K562 (cell line): ENCODE measurements at regions not wholly inside any gene's neighbourhood (a gene's known extent, or its start where the extent isn't known, plus 50 kb on each side); places are given as distances from the start of the nearest gene placed in this dataset.

Experiments
- ATAC-seq: fragments of 200-7000 bp; cut with Tn5 transposase; 3 replicates; pipeline ENCODE4 v1.9.1; 2020; ENCODE audit warnings: moderate library complexity
- BruUV-seq: library from RNA; stranded (reverse); fragments of 400-500 nt; replicated peaks from 2 replicates; lab custom pipeline; 2021; lab: Mats Ljungman, UMichigan
- CTCF ChIA-PET: fragments of 300-600 bp; formaldehyde crosslinking; extraction: SDS; loops from one replicate; lab custom pipeline; 2021; ENCODE audit warnings: low intra/inter-chr PET ratio; lab: Yijun Ruan, JAX
- POLR2A ChIA-PET: fragments of 300-600, 350-650 bp; sonication (Branson Sonifier 250); formaldehyde crosslinking; extraction: SDS; loops from one replicate; lab custom pipeline; 2021; ENCODE audit warnings: antibody characterized with exemption, inconsistent platforms; lab: Yijun Ruan, JAX
- DNase-seq, 4 experiments: peaks; one replicate each; pipeline versions ENCODE4 v3.0.0 to v3.0.0-alpha.2; 2011 to 2018; ENCODE audit warnings: low spot score in 3 of 4, mixed read lengths in 3 of 4; ENCODE audit errors: extremely low read depth in 1 of 4
- FAIRE-seq: peaks from 2 replicates; lab custom pipeline; 2011; peaks lifted over from hg19 to GRCh38; lab: Jason Lieb, UNC
- H2AFZ ChIP-seq: 2 replicates; pipeline ENCODE4 v1.6.0; 2011; ENCODE audit warnings: low read depth, low read length, control low read depth, inconsistent platforms
- H3K27ac ChIP-seq: fragments of 200-600 bp; 3 replicates; pipeline ENCODE4 v1.8.0; 2011; ENCODE audit warnings: low read depth, mild to moderate bottlenecking, control low read depth, inconsistent platforms, low read length, moderate library complexity, mixed read lengths; ENCODE audit errors: extremely low read depth
- H3K27me3 ChIP-seq, 2 experiments: fragments of 300-600 bp in 1 of 2; 2 replicates in 1 of 2; 3 replicates in 1 of 2; pipeline versions ENCODE4 v1.6.0 to v1.8.0; 2011; ENCODE audit warnings: inconsistent platforms in 2 of 2, low read length in 2 of 2, mild to moderate bottlenecking in 1 of 2, mixed read lengths in 1 of 2, moderate library complexity in 1 of 2; ENCODE audit not compliant: control insufficient read depth in 2 of 2, insufficient read depth in 2 of 2
- H3K36me3 ChIP-seq: fragments of 300-600 bp; 3 replicates; pipeline ENCODE4 v1.8.0; 2011; ENCODE audit warnings: mild to moderate bottlenecking, low read length, inconsistent platforms; ENCODE audit not compliant: control insufficient read depth, insufficient read depth
- H3K4me1 ChIP-seq, 2 experiments: fragments of 200-600 bp in 1 of 2; replicated peaks in 1 of 2; 2 replicates in 1 of 2; 3 replicates in 1 of 2; pipeline versions ENCODE4 v1.5.1 to v1.8.0; 2011; ENCODE audit warnings: inconsistent platforms in 2 of 2, low read length in 2 of 2, mild to moderate bottlenecking in 1 of 2, mixed read lengths in 1 of 2, moderate library complexity in 1 of 2; ENCODE audit not compliant: control insufficient read depth in 2 of 2, insufficient read depth in 2 of 2
- H3K4me2 ChIP-seq: 2 replicates; pipeline ENCODE4 v1.6.1; 2011; ENCODE audit warnings: low read length, control low read depth, inconsistent platforms, mixed read lengths; ENCODE audit not compliant: insufficient read depth
- H3K4me3 ChIP-seq: fragments of 200-600 bp; sonication (generic), shearing (Covaris generic); 2 replicates; pipeline ENCODE4 v1.5.1; 2016; ENCODE audit warnings: control low read depth, inconsistent platforms
- H3K79me2 ChIP-seq: fragments of 200-600 bp; 3 replicates; pipeline ENCODE4 v1.8.0; 2011; ENCODE audit warnings: low read length, inconsistent platforms; ENCODE audit not compliant: control insufficient read depth, insufficient read depth
- H3K9ac ChIP-seq, 2 experiments: 2 replicates each; pipeline versions ENCODE4 v1.6.0 to v1.6.1; 2011; ENCODE audit warnings: low read depth in 2 of 2, low read length in 2 of 2, control low read depth in 1 of 2, inconsistent platforms in 1 of 2, mild to moderate bottlenecking in 1 of 2, mixed read lengths in 1 of 2; ENCODE audit not compliant: insufficient read depth in 1 of 2
- H3K9me1 ChIP-seq: one replicate; pipeline ENCODE4 v1.6.0; 2011; ENCODE audit warnings: inconsistent platforms, mild to moderate bottlenecking, low read length, moderate library complexity; ENCODE audit not compliant: control insufficient read depth, insufficient read depth
- H3K9me3 ChIP-seq: replicated peaks from 2 replicates; pipeline ENCODE4 v1.5.1; 2011; ENCODE audit warnings: low read depth, low read length, inconsistent platforms; ENCODE audit not compliant: control insufficient read depth, insufficient read depth
- H4K20me1 ChIP-seq: replicated peaks from 2 replicates; pipeline ENCODE4 v1.6.1; 2011; ENCODE audit warnings: low read length, inconsistent platforms, mixed read lengths; ENCODE audit not compliant: control insufficient read depth, insufficient read depth
- ELK3 ChIP-seq: fragments of 450-650 bp; formaldehyde crosslinking; IDR thresholded peaks from 2 replicates; pipeline ENCODE4 v1.4.0; 2020; ENCODE audit warnings: mild to moderate bottlenecking
- GTF2A2 ChIP-seq: IDR thresholded peaks from 2 replicates; pipeline ENCODE4 v1.6.1; 2016; ENCODE audit warnings: mild to moderate bottlenecking, missing genetic modification characterization, missing compliant biosample characterization
- MXI1 ChIP-seq: IDR thresholded peaks from 2 replicates; pipeline ENCODE4 v1.6.1; 2011; ENCODE audit warnings: low read depth, mild to moderate bottlenecking, improper control_type of control experiment, low read length
- TFAP4 ChIP-seq: sonication (generic); formaldehyde crosslinking; IDR thresholded peaks from 2 replicates; pipeline ENCODE4 v1.8.0; 2022; ENCODE audit warnings: missing genetic modification reagents, mild to moderate bottlenecking, moderate library complexity, borderline replicate concordance
- THRAP3 ChIP-seq: fragments of 450-650 bp; IDR thresholded peaks from 2 replicates; pipeline ENCODE4 v1.6.1; 2016; ENCODE audit warnings: mild to moderate bottlenecking, inconsistent platforms, borderline replicate concordance
- ZBTB33 ChIP-seq: sonication (generic); formaldehyde crosslinking; IDR thresholded peaks from 2 replicates; pipeline ENCODE4 v1.8.1; 2023; ENCODE audit warnings: mild to moderate bottlenecking, missing genetic modification reagents
- ZNF766 ChIP-seq: fragments of 200-800 bp; sonication (Bioruptor generic); conservative IDR thresholded peaks from 2 replicates; pipeline ENCODE4 v1.6.1; 2016; ENCODE audit warnings: missing genetic modification characterization, missing compliant biosample characterization
- WGBS: fragments of 100-300 bp; shearing (Covaris generic); methylation state at CpG from one replicate; pipeline ENCODE4 v1.1.6; 2016; ENCODE audit warnings: low coverage, mixed read lengths; ENCODE audit not compliant: insufficient coverage; ENCODE audit errors: missing lambda C conversion rate; 5-methylcytosine and 5-hydroxymethylcytosine counted together
- in situ Hi-C: fragments of 300-500 bp; cut with MboI; formaldehyde crosslinking; loops from 4 replicates; pipeline ENCODE4 v1.15.0; 2018; ENCODE audit warnings: inconsistent platforms, mixed read lengths
- intact Hi-C: fragments of 100-400 bp; cut with micrococcal nuclease; formaldehyde crosslinking; loops from 2 replicates; pipeline ENCODE4 v1.14.2; 2022

GRCh38 chr9:74431467-74431866 is 65.7 kb upstream of the RORB start:
- in situ Hi-C loops, result no loop called here
- POLR2A ChIA-PET, result no interaction called here

More at GRCh38 chr9:74431467-74431866, 65.7 kb upstream of the RORB start:
- no peaks in the 10 kb centered on the region for H3K79me2 ChIP-seq
- H3K27me3 ChIP-seq, result no peaks in the 10 kb centered on the region
- H3K36me3 ChIP-seq, result no peaks in the 10 kb centered on the region
- H3K9me3 ChIP-seq, result no peaks in the 10 kb centered on the region
- no peak for DNase-seq
- ATAC-seq, result no peak
- 0% methylated on average over 1 of the region's 1 CpG for WGBS
- FAIRE-seq, result no peak
- no peak overlapping the region for H3K9ac ChIP-seq
- intact Hi-C loops, result loop anchor here (5.0 kb wide), 1 partner anchor 34 kb away; no protein-coding TSS in a partner anchor
- H3K4me3 ChIP-seq, result no peak overlapping the region
- CTCF ChIA-PET, result no interaction called here
- H3K4me2 ChIP-seq, result no peak overlapping the region
- TF ChIP-seq ZBTB33 (CRISPR knock-in tag), result no peak
- TF ChIP-seq ZNF766, result no peak
- TF ChIP-seq MXI1, result no peak
- no peak for TF ChIP-seq TFAP4 (CRISPR knock-in tag)
- no peak for TF ChIP-seq THRAP3
- no peak for TF ChIP-seq ELK3
- no peak for TF ChIP-seq GTF2A2 (tag)
- H2AFZ ChIP-seq, result no peak overlapping the region
- H3K9me1 ChIP-seq, result no peaks in the 10 kb centered on the region
- no peaks in the 10 kb centered on the region for H3K4me1 ChIP-seq
- no TSS peak for BruUV-seq
- H3K27ac ChIP-seq, result no peak overlapping the region
- no peaks in the 10 kb centered on the region for H4K20me1 ChIP-seq
